ENCODE measurements at regions not wholly inside any gene's neighbourhood (a gene's known extent, or its start where the extent isn't known, plus 50 kb on each side); places are given as distances from the start of the nearest gene placed in this dataset.

GRCh38 chr3:5657106-5657505 lies 469.6 kb downstream of the EDEM1 start:
- Histone ChIP-seq H3K4me1 (no peaks in the 10 kb centered on the region), H3K27me3 (ENCODE audit: low read depth) (no peaks in the 10 kb centered on the region), H3K36me3 (no peaks in the 10 kb centered on the region), H3K4me3 (no peak overlapping the region), H3K27ac (replicated peaks) (no peak overlapping the region), H3K9me3 (replicated peaks) (peaks cover 42% of the 10 kb centered on the region)
- no peak for DNase-seq
- intact Hi-C loops (cut with micrococcal nuclease): no loop called here
- TF ChIP-seq CTCF (IDR thresholded peaks at IDR 0.05; ENCODE audit: borderline replicate concordance): no peak

GRCh38 chr3:5663601-5664000 lies 476.1 kb downstream of the EDEM1 start:
- H3K4me3 ChIP-seq: no peak overlapping the region
- H3K36me3 ChIP-seq: no peaks in the 10 kb centered on the region
- H3K27me3 ChIP-seq (ENCODE audit: low read depth): no peaks in the 10 kb centered on the region
- DNase-seq: no peak
- no peaks in the 10 kb centered on the region for H3K4me1 ChIP-seq
- TF ChIP-seq CTCF (IDR thresholded peaks at IDR 0.05; ENCODE audit: borderline replicate concordance): no peak
- intact Hi-C loops (cut with micrococcal nuclease): no loop called here
- no peak overlapping the region for H3K27ac ChIP-seq (replicated peaks)
- peaks cover 66% of the 10 kb centered on the region for H3K9me3 ChIP-seq (replicated peaks)

- H3K36me3 ChIP-seq: no peaks in the 10 kb centered on the region
- no peak overlapping the region for H3K27ac ChIP-seq (replicated peaks)
- H3K27me3 ChIP-seq (ENCODE audit: low read depth): no peaks in the 10 kb centered on the region
- intact Hi-C loops (cut with micrococcal nuclease): no loop called here
- DNase-seq: no peak
- H3K4me1 ChIP-seq: no peaks in the 10 kb centered on the region
- peaks cover 66% of the 10 kb centered on the region for H3K9me3 ChIP-seq (replicated peaks)
- no peak for TF ChIP-seq CTCF (IDR thresholded peaks at IDR 0.05; ENCODE audit: borderline replicate concordance)
- H3K4me3 ChIP-seq: no peak overlapping the region
Measured at GRCh38 chr3:5666455-5666854, 478.9 kb downstream of the EDEM1 start.

- intact Hi-C loops (cut with micrococcal nuclease): no loop called here
- no peaks in the 10 kb centered on the region for H3K36me3 ChIP-seq
Measured at GRCh38 chr3:5673521-5673920, 486.0 kb downstream of the EDEM1 start.

GRCh38 chr3:5675319-5675718 lies 487.8 kb downstream of the EDEM1 start:
- H3K9me3 ChIP-seq (replicated peaks): peaks cover 16% of the 10 kb centered on the region
- DNase-seq: no peak
- H3K27me3 ChIP-seq (ENCODE audit: low read depth): no peaks in the 10 kb centered on the region
- no peak for TF ChIP-seq CTCF (IDR thresholded peaks at IDR 0.05; ENCODE audit: borderline replicate concordance)
- H3K4me1 ChIP-seq: no peaks in the 10 kb centered on the region
- H3K27ac ChIP-seq (replicated peaks): no peak overlapping the region
- H3K36me3 ChIP-seq: no peaks in the 10 kb centered on the region
- intact Hi-C loops (cut with micrococcal nuclease): no loop called here
- H3K4me3 ChIP-seq: no peak overlapping the region

More at GRCh38 chr3:5673521-5673920, 486.0 kb downstream of the EDEM1 start:
- Histone ChIP-seq H3K4me1 (no peaks in the 10 kb centered on the region), H3K9me3 (replicated peaks) (peaks cover 4% of the 10 kb centered on the region), H3K27ac (replicated peaks) (no peak overlapping the region), H3K27me3 (ENCODE audit: low read depth) (no peaks in the 10 kb centered on the region), H3K4me3 (no peak overlapping the region)
- no peak for DNase-seq
- TF ChIP-seq CTCF (IDR thresholded peaks at IDR 0.05; ENCODE audit: borderline replicate concordance): no peak

GRCh38 chr3:5677555-5677954 lies 490.0 kb downstream of the EDEM1 start:
- intact Hi-C loops (cut with micrococcal nuclease): no loop called here
- no peaks in the 10 kb centered on the region for H3K27me3 ChIP-seq (ENCODE audit: low read depth)
- H3K27ac ChIP-seq (replicated peaks): no peak overlapping the region
- H3K4me1 ChIP-seq: no peaks in the 10 kb centered on the region
- no peak for DNase-seq
- no peak for TF ChIP-seq CTCF (IDR thresholded peaks at IDR 0.05; ENCODE audit: borderline replicate concordance)
- H3K9me3 ChIP-seq (replicated peaks): peaks cover 15% of the 10 kb centered on the region
- H3K4me3 ChIP-seq: no peak overlapping the region
- H3K36me3 ChIP-seq: no peaks in the 10 kb centered on the region

All from left ventricle myocardium inferior (tissue), 1 donor.